K562 (cell line): ENCODE measurements at regions not wholly inside any gene's neighbourhood (a gene's known extent, or its start where the extent isn't known, plus 50 kb on each side); places are given as distances from the start of the nearest gene placed in this dataset.

Experiments
- ATAC-seq: fragments of 200-7000 bp; cut with Tn5 transposase; 3 replicates; pipeline ENCODE4 v1.9.1; 2020; ENCODE audit warnings: moderate library complexity
- BruUV-seq: library from RNA; stranded (reverse); fragments of 400-500 nt; replicated peaks from 2 replicates; lab custom pipeline; 2021; lab: Mats Ljungman, UMichigan
- CTCF ChIA-PET: fragments of 300-600 bp; formaldehyde crosslinking; extraction: SDS; loops from one replicate; lab custom pipeline; 2021; ENCODE audit warnings: low intra/inter-chr PET ratio; lab: Yijun Ruan, JAX
- POLR2A ChIA-PET: fragments of 300-600, 350-650 bp; sonication (Branson Sonifier 250); formaldehyde crosslinking; extraction: SDS; loops from one replicate; lab custom pipeline; 2021; ENCODE audit warnings: antibody characterized with exemption, inconsistent platforms; lab: Yijun Ruan, JAX
- DNase-seq, 4 experiments: peaks; one replicate each; pipeline versions ENCODE4 v3.0.0 to v3.0.0-alpha.2; 2011 to 2018; ENCODE audit warnings: low spot score in 3 of 4, mixed read lengths in 3 of 4; ENCODE audit errors: extremely low read depth in 1 of 4
- FAIRE-seq: peaks from 2 replicates; lab custom pipeline; 2011; peaks lifted over from hg19 to GRCh38; lab: Jason Lieb, UNC
- H2AFZ ChIP-seq: 2 replicates; pipeline ENCODE4 v1.6.0; 2011; ENCODE audit warnings: low read depth, low read length, control low read depth, inconsistent platforms
- H3K27ac ChIP-seq: fragments of 200-600 bp; 3 replicates; pipeline ENCODE4 v1.8.0; 2011; ENCODE audit warnings: low read depth, mild to moderate bottlenecking, control low read depth, inconsistent platforms, low read length, moderate library complexity, mixed read lengths; ENCODE audit errors: extremely low read depth
- H3K27me3 ChIP-seq, 2 experiments: fragments of 300-600 bp in 1 of 2; 2 replicates in 1 of 2; 3 replicates in 1 of 2; pipeline versions ENCODE4 v1.6.0 to v1.8.0; 2011; ENCODE audit warnings: inconsistent platforms in 2 of 2, low read length in 2 of 2, mild to moderate bottlenecking in 1 of 2, mixed read lengths in 1 of 2, moderate library complexity in 1 of 2; ENCODE audit not compliant: control insufficient read depth in 2 of 2, insufficient read depth in 2 of 2
- H3K36me3 ChIP-seq: fragments of 300-600 bp; 3 replicates; pipeline ENCODE4 v1.8.0; 2011; ENCODE audit warnings: mild to moderate bottlenecking, low read length, inconsistent platforms; ENCODE audit not compliant: control insufficient read depth, insufficient read depth
- H3K4me1 ChIP-seq, 2 experiments: fragments of 200-600 bp in 1 of 2; replicated peaks in 1 of 2; 2 replicates in 1 of 2; 3 replicates in 1 of 2; pipeline versions ENCODE4 v1.5.1 to v1.8.0; 2011; ENCODE audit warnings: inconsistent platforms in 2 of 2, low read length in 2 of 2, mild to moderate bottlenecking in 1 of 2, mixed read lengths in 1 of 2, moderate library complexity in 1 of 2; ENCODE audit not compliant: control insufficient read depth in 2 of 2, insufficient read depth in 2 of 2
- H3K4me2 ChIP-seq: 2 replicates; pipeline ENCODE4 v1.6.1; 2011; ENCODE audit warnings: low read length, control low read depth, inconsistent platforms, mixed read lengths; ENCODE audit not compliant: insufficient read depth
- H3K4me3 ChIP-seq: fragments of 200-600 bp; sonication (generic), shearing (Covaris generic); 2 replicates; pipeline ENCODE4 v1.5.1; 2016; ENCODE audit warnings: control low read depth, inconsistent platforms
- H3K79me2 ChIP-seq: fragments of 200-600 bp; 3 replicates; pipeline ENCODE4 v1.8.0; 2011; ENCODE audit warnings: low read length, inconsistent platforms; ENCODE audit not compliant: control insufficient read depth, insufficient read depth
- H3K9ac ChIP-seq, 2 experiments: 2 replicates each; pipeline versions ENCODE4 v1.6.0 to v1.6.1; 2011; ENCODE audit warnings: low read depth in 2 of 2, low read length in 2 of 2, control low read depth in 1 of 2, inconsistent platforms in 1 of 2, mild to moderate bottlenecking in 1 of 2, mixed read lengths in 1 of 2; ENCODE audit not compliant: insufficient read depth in 1 of 2
- H3K9me1 ChIP-seq: one replicate; pipeline ENCODE4 v1.6.0; 2011; ENCODE audit warnings: inconsistent platforms, mild to moderate bottlenecking, low read length, moderate library complexity; ENCODE audit not compliant: control insufficient read depth, insufficient read depth
- H3K9me3 ChIP-seq: replicated peaks from 2 replicates; pipeline ENCODE4 v1.5.1; 2011; ENCODE audit warnings: low read depth, low read length, inconsistent platforms; ENCODE audit not compliant: control insufficient read depth, insufficient read depth
- H4K20me1 ChIP-seq: replicated peaks from 2 replicates; pipeline ENCODE4 v1.6.1; 2011; ENCODE audit warnings: low read length, inconsistent platforms, mixed read lengths; ENCODE audit not compliant: control insufficient read depth, insufficient read depth
- BRF2 ChIP-seq: IDR thresholded peaks from 3 replicates; pipeline ENCODE4 v1.6.1; 2011; ENCODE audit warnings: borderline replicate concordance, mild to moderate bottlenecking; ENCODE audit not compliant: insufficient read length, insufficient read depth
- CREB3 ChIP-seq: fragments of 450-650 bp; conservative IDR thresholded peaks from 2 replicates; pipeline ENCODE4 v1.6.1; 2016; ENCODE audit warnings: missing genetic modification characterization, low read depth, mild to moderate bottlenecking, missing compliant biosample characterization, moderate library complexity
- CREM ChIP-seq: IDR thresholded peaks from 2 replicates; pipeline ENCODE4 v1.6.1; 2014; ENCODE audit warnings: antibody characterized with exemption, low read depth
- FOXK2 ChIP-seq, 2 experiments: fragments of 450-650 bp; IDR thresholded peaks in 1 of 2; conservative IDR thresholded peaks in 1 of 2; 2 replicates each; pipeline ENCODE4 v1.6.1; 2016; ENCODE audit warnings: low read depth in 2 of 2, mild to moderate bottlenecking in 1 of 2
- GABPA ChIP-seq: fragments of 200-800 bp; sonication (Bioruptor generic); conservative IDR thresholded peaks from 2 replicates; pipeline ENCODE4 v1.6.1; 2016; ENCODE audit warnings: low read depth, missing genetic modification characterization, missing compliant biosample characterization
- HOXB6 ChIP-seq: fragments of 250-450 bp; sonication (Bioruptor Pico); IDR thresholded peaks from 2 replicates; pipeline ENCODE4 v1.5.1; 2022; ENCODE audit warnings: mild to moderate bottlenecking, borderline replicate concordance
- ILK ChIP-seq: fragments of 450-650 bp; IDR thresholded peaks from 2 replicates; pipeline ENCODE4 v1.6.1; 2016; ENCODE audit warnings: missing genetic modification characterization, low read depth, mild to moderate bottlenecking, missing compliant biosample characterization, moderate library complexity, borderline replicate concordance
- LCOR ChIP-seq: sonication (generic); formaldehyde crosslinking; IDR thresholded peaks from 2 replicates; pipeline ENCODE4 v1.8.0; 2022; ENCODE audit warnings: mild to moderate bottlenecking, missing genetic modification reagents
- NBN ChIP-seq: fragments of 450-650 bp; IDR thresholded peaks from 2 replicates; pipeline ENCODE4 v1.6.1; 2016; ENCODE audit warnings: low read depth, mild to moderate bottlenecking
- NR2C1 ChIP-seq, 2 experiments: fragments of 450-650 bp; IDR thresholded peaks; 2 replicates each; pipeline ENCODE4 v1.6.1; 2017; ENCODE audit warnings: mild to moderate bottlenecking in 2 of 2, antibody characterized with exemption in 1 of 2, inconsistent platforms in 1 of 2, missing compliant biosample characterization in 1 of 2, missing genetic modification characterization in 1 of 2
- PHF20 ChIP-seq: fragments of 450-650 bp; IDR thresholded peaks from 2 replicates; pipeline ENCODE4 v1.6.1; 2018; ENCODE audit not compliant: partially characterized antibody
- SP2 ChIP-seq: IDR thresholded peaks from 2 replicates; pipeline ENCODE4 v1.6.1; 2011; ENCODE audit warnings: mild to moderate bottlenecking, low read depth, low read length, moderate library complexity; ENCODE audit not compliant: poor library complexity, severe bottlenecking; ENCODE audit errors: extremely low read depth
- TCF3 ChIP-seq: sonication (generic); formaldehyde crosslinking; IDR thresholded peaks from 2 replicates; pipeline ENCODE4 v1.4.0; 2020; ENCODE audit warnings: mild to moderate bottlenecking, missing genetic modification reagents
- TRIM25 ChIP-seq: fragments of 450-650 bp; IDR thresholded peaks from 2 replicates; pipeline ENCODE4 v1.7.0; 2016; ENCODE audit warnings: borderline replicate concordance
- ZNF589 ChIP-seq: fragments of 200-800 bp; sonication (Bioruptor generic); IDR thresholded peaks from 2 replicates; pipeline ENCODE4 v1.6.1; 2016; ENCODE audit warnings: low read depth, missing genetic modification characterization, missing compliant biosample characterization
- WGBS: fragments of 100-300 bp; shearing (Covaris generic); methylation state at CpG from one replicate; pipeline ENCODE4 v1.1.6; 2016; ENCODE audit warnings: low coverage, mixed read lengths; ENCODE audit not compliant: insufficient coverage; ENCODE audit errors: missing lambda C conversion rate; 5-methylcytosine and 5-hydroxymethylcytosine counted together
- in situ Hi-C: fragments of 300-500 bp; cut with MboI; formaldehyde crosslinking; loops from 4 replicates; pipeline ENCODE4 v1.15.0; 2018; ENCODE audit warnings: inconsistent platforms, mixed read lengths
- intact Hi-C: fragments of 100-400 bp; cut with micrococcal nuclease; formaldehyde crosslinking; loops from 2 replicates; pipeline ENCODE4 v1.14.2; 2022

GRCh38 chr2:111716905-111717775 lies 166.9 kb downstream of the ANAPC1 start:
- ChIA-PET POLR2A (interaction anchor here (1.0 kb wide), 1 partner anchor 17 kb away, joined by 3 read pairs; no protein-coding TSS in a partner anchor), CTCF (no interaction called here)
- no peak overlapping the region for H2AFZ ChIP-seq
- H3K9me1 ChIP-seq, result no peaks in the 10 kb centered on the region
- H4K20me1 ChIP-seq, result no peaks in the 10 kb centered on the region; the same call in 1 of the 2 replicates
- H3K36me3 ChIP-seq, result no peaks in the 10 kb centered on the region
- H3K9ac ChIP-seq, result no peak overlapping the region
- H3K4me1 ChIP-seq, result no peaks in the 10 kb centered on the region
- H3K27me3 ChIP-seq, result no peaks in the 10 kb centered on the region
- no peak overlapping the region for H3K4me3 ChIP-seq
- in situ Hi-C loops (loop anchor here (25.0 kb wide), 2 partner anchors 205 to 905 kb away; no protein-coding TSS in a partner anchor), intact Hi-C loops (no loop called here)
- H3K79me2 ChIP-seq, result no peaks in the 10 kb centered on the region
- no peak overlapping the region for H3K27ac ChIP-seq
- WGBS, result 61% methylated on average over 21 of the region's 21 CpGs
- BruUV-seq, result no TSS peak
- no peaks in the 10 kb centered on the region for H3K9me3 ChIP-seq
- H3K4me2 ChIP-seq, result no peak overlapping the region
- DNase-seq (no peak), ATAC-seq (no peak), FAIRE-seq (no peak)
- TF ChIP-seq NBN (no peak), ILK (tag) (no peak), PHF20 (no peak), HOXB6 (CRISPR knock-in tag) (no peak), ZNF589 (CRISPR knock-in tag) (no peak), FOXK2 (conservative IDR thresholded peaks at IDR 0.05 in 1 of 2, IDR thresholded peaks at IDR 0.05 in 1 of 2; ENCODE audit: low read depth in 2 of 2) (no peak), GABPA (tag) (no peak), NR2C1 (IDR thresholded peaks at IDR 0.05) (no peak), NR2C1 (tag; IDR thresholded peaks at IDR 0.05) (no peak), CREM (no peak), TRIM25 (no peak), TCF3 (no peak), CREB3 (no peak), BRF2 (no peak), SP2 (no peak), LCOR (CRISPR knock-in tag) (no peak)
